Gastroesophageal sphincter (tissue), 3 donors: ENCODE measurements at regions not wholly inside any gene's neighbourhood (a gene's known extent, or its start where the extent isn't known, plus 50 kb on each side); places are given as distances from the start of the nearest gene placed in this dataset.

Experiments
- EP300 ChIP-seq: sonication (generic); formaldehyde crosslinking; IDR thresholded peaks from one replicate; pipeline ENCODE4 v1.6.1; 2017; ENCODE audit warnings: antibody characterized with exemption, mild to moderate bottlenecking
- POLR2A ChIP-seq, 2 donors: fragments of 450-650 bp; IDR thresholded peaks; one replicate each; pipeline ENCODE4 v1.6.1; 2017; ENCODE audit warnings: antibody characterized with exemption in 2 of 2, mild to moderate bottlenecking in 2 of 2, moderate library complexity in 1 of 2
- POLR2AphosphoS5 ChIP-seq: sonication (generic); formaldehyde crosslinking; IDR thresholded peaks from one replicate; pipeline ENCODE4 v1.6.1; 2017; ENCODE audit warnings: antibody characterized with exemption
- TF ChIP-seq, protein P1 (sequence below), 4 experiments: fragments of 200-600 bp in 2 of 4; fragments of 450-650 bp in 2 of 4; sonication (generic) in 1 of 4; IDR thresholded peaks; one replicate each; pipeline ENCODE4 v1.5.1; 2017 to 2019; ENCODE audit warnings: antibody characterized with exemption in 4 of 4, mild to moderate bottlenecking in 2 of 4, moderate library complexity in 2 of 4

DNA sequence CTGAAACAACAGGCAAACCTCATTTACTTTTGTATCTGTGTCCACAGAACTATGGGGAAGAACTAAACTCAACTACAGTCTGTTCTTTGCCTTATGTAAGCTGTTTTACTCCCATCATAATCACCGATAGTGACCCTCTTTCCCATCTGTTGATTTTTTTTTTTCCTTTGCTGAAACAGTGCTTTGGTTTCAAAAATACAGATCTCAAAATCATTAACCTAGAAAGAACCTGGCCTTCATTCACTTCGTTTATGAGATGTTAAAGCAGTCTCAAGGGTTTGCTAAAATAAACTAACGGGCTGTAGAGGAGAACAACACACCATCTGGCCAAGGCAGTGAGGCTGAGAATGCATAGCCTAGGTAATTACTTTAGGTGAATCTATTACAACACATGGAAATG is 706.6 kb upstream of the ZNF608 start:
- TF ChIP-seq POLR2A (IDR thresholded peaks at IDR 0.05) (no peak), EP300 (no peak), POLR2AphosphoS5 (no peak)
- TF ChIP-seq, protein P1, sequence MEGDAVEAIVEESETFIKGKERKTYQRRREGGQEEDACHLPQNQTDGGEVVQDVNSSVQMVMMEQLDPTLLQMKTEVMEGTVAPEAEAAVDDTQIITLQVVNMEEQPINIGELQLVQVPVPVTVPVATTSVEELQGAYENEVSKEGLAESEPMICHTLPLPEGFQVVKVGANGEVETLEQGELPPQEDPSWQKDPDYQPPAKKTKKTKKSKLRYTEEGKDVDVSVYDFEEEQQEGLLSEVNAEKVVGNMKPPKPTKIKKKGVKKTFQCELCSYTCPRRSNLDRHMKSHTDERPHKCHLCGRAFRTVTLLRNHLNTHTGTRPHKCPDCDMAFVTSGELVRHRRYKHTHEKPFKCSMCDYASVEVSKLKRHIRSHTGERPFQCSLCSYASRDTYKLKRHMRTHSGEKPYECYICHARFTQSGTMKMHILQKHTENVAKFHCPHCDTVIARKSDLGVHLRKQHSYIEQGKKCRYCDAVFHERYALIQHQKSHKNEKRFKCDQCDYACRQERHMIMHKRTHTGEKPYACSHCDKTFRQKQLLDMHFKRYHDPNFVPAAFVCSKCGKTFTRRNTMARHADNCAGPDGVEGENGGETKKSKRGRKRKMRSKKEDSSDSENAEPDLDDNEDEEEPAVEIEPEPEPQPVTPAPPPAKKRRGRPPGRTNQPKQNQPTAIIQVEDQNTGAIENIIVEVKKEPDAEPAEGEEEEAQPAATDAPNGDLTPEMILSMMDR (IDR thresholded peaks at IDR 0.05): no peak
